22Rv1 (cell line): ENCODE measurements at regions not wholly inside any gene's neighbourhood (a gene's known extent, or its start where the extent isn't known, plus 50 kb on each side); places are given as distances from the start of the nearest gene placed in this dataset.

Experiments
- CTCF ChIP-seq: fragments of 450-650 bp; IDR thresholded peaks from 2 replicates; pipeline ENCODE4 v1.5.1; 2017; ENCODE audit warnings: mild to moderate bottlenecking
- ZFX ChIP-seq: fragments of 450-650 bp; IDR thresholded peaks from 2 replicates; pipeline ENCODE4 v1.6.1; 2017; ENCODE audit warnings: antibody characterized with exemption, borderline replicate concordance

- TF ChIP-seq CTCF: no peak
- TF ChIP-seq ZFX: no peak
These were observed 126.4 kb downstream of the EHF start for GRCh38 chr11:34747251-34747650.
